ENCODE measurements at regions not wholly inside any gene's neighbourhood (a gene's known extent, or its start where the extent isn't known, plus 50 kb on each side); places are given as distances from the start of the nearest gene placed in this dataset.

DNA sequence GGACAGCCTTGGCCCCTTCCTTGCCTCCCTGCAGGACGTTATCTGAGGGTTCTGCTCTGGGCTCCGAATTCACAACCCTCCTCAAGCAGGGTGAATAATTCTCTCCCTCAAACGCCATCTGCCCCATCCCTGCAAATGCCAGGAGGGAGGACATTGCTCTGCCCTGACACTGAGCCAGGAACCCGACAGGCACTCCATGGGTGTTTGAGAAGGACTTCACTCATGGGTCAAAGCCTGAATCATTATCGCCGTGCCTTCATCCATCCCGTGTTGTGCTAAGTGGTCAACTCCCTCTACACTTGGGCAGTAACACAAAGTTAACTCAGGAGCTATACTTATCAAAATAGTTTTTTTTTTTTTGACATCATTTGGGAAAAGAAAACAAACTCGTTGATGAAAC, 261.8 kb upstream of the IGF1R start:
- no peak for DNase-seq (ENCODE audit: low spot score)

DNA sequence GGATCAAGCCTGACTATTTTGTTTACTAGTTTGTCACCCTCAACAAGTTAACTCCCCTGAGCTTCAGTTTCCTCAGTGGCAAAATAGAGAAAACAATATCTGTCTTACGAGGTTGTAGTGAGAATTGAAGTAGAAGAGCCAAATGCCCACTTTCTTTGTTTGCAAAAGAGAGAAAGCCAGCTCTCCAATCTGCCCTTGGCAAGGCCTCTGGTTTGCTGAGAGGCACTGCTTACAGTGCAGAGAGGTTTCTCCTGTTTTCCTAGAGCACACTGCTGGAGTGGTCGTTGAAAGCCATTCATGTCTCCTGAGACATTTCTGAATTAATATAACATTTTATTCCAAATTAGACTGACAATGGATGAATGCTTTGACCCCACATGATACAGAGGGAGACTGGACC, 260.5 kb upstream of the IGF1R start:
- DNase-seq (ENCODE audit: low spot score) = no peak

DNA sequence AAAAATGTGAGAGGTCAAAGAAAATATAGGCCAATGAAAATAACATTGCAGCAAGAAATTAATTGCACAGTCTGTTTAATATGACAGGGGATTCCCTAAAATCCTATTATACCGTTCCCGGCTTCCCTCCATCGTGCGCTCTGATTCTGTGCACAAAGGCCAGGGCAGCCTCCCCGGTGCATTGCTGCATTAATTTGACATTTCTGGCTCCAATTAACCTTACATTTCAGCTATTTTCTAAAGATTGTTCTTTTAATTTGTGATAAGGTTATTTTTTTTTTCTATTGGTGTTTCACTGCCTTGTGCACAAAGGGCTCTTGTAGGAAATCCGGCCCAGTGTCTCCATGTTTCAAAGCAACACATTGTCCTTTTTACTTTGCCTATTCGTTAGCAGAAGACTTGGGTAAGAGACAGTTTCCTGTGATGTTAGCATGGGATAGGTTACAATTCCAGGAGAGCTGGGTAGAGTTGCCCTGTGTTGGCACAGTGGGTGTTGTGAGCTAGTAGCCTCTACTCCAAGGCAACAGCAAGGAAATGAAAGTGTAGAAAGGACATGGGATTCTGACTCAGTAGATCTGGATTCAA, 257.3 kb upstream of the IGF1R start:
- DNase-seq (ENCODE audit: low spot score) = no peak

DNA sequence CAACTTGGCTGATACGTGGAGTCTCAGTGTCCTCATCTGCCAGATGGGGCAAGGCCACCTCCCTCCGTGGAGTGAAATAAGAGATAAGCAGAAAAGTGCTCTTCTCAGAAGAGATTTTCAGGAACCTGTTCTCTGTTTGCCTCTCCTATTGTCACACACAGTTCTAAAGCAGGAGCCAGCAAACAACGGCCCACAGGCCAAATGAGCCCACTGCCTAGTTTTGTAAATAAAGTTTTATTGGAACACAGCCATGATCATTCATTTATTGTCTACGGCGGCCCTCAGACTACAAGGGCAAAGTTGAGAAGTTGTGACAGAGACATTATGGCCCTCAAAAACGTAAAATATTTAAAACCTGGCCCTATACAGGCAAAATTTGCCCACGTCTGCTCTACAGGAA, 256.8 kb upstream of the IGF1R start:
- DNase-seq (ENCODE audit: low spot score) = no peak

DNA sequence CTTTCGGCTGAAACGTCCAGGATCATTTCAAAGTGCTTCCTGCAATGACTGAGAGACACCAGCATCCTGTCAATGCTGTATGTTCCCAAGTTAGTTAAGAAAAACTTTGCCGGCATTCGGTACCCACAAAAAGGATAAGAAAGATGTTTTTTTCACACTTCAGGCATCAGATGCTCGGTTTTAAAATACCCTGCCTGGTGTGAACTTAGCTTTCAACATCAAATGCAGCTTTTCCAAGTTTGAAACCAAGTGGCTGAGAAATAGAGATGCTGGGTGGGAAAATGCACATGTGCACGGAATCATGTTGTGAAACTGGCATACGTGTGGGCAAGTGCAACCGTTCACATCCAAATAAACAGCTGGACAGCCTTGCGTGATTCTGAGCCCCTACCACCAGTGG, 254.9 kb upstream of the IGF1R start:
- DNase-seq (ENCODE audit: low spot score) = no peak

DNA sequence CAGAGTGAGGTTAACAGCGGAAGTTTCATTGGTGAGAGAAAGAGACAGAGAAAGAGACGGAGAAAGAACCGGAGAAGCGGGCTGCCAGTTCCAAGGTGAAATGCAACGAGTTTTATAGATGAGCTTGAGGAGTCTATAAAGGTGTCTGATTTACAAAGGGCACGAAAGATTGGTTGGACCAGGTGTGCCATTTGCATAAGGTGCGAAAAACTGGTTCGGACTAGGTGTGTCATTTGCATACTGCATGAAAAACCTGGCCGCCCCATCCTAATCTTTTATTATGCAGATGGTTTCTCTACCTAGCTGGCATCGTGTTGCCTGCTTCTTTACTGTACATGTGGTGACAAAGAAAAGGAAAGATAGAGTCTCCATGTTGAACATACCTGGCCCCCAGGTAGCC, 253.8 kb upstream of the IGF1R start:
- DNase-seq (ENCODE audit: low spot score) = no peak

DNA sequence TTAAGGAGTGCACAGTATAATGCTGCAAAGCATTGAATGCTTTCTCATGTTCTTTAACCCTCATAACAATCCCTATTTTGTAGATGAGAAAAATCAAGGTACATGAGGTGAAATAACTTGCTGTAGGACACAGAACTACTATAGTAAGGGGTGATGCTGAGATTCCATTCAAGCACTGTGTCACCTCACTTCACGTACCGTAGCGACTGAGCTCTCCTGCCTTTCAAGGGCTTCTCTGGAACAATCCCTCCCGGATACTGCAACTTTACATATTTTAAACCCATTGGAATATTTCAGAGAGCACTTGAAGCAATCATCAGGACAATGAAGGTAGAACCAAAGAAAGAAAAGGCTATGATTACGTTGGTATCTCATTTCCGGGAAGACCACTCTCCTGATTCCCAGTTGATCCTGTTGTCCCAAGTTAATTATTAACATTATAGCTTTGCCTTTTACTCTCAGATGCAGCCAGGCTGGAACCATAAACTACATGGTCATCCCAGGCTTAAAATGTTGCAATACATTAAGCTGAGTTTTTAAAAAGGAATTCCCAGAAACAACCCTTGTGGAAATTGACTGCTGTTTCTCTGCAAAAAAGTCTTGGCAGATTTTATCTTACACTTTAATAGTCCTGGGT, 252.2 kb upstream of the IGF1R start:
- no peak for DNase-seq (ENCODE audit: low spot score)

DNA sequence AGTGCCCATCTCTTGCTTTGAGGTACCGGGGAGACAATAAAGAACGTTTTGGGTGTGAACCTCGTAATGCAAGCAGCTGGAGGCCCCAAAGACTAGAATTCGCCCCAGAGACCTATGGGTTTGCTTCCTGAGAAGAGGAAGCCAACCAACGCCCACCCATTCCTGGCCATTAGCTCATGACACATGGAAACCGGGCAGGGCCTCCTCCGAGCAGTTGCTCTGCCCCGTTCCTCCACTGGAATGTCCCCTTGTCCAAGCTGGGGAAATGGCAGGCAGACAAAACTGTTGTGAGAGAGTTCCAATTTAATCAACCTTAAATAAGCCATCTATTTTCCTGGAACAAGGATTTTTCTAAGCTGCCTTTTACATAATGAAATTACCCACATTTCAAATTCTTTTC, 250.9 kb upstream of the IGF1R start:
- no peak for DNase-seq (ENCODE audit: low spot score)

DNA sequence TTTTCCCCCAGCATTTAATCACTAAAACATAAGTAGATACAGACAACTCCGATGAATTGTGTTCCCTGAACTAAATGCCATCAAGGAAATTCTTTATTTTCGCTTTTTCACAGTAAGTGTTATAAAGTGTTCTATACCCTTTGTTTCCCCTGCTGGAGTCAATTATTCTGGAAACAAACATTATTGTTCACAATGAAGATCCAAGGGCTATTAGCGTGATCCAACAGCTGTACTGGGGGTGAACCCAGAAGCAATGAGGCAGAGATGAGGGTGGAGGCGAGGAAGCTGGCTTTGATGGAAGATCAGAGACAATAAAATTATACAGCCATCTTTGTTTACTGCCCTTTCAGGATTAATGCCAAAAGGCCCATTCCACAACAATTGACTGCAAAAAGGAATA, 250.3 kb upstream of the IGF1R start:
- no peak for DNase-seq (ENCODE audit: low spot score)

DNA sequence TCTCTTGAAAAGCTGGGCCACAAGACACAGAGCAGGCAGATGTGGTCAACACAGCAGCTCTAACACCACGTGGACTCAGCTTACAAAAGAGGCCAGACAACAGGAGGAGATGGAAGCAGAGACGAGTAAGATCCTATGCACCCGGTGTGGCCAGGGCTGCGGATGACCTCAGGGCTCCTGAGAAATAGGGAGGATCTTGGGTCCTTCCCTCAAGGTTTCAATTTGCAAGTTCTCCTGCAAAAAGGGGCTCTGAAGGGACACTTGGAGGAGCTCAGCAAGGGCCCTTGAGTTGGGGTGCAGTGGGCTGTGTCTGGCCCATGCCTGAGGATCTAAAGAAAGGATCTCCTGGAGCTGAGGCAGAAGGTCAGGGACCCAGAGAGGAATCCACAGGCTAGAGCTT, 249.5 kb upstream of the IGF1R start:
- no peak for DNase-seq (ENCODE audit: low spot score)

DNA sequence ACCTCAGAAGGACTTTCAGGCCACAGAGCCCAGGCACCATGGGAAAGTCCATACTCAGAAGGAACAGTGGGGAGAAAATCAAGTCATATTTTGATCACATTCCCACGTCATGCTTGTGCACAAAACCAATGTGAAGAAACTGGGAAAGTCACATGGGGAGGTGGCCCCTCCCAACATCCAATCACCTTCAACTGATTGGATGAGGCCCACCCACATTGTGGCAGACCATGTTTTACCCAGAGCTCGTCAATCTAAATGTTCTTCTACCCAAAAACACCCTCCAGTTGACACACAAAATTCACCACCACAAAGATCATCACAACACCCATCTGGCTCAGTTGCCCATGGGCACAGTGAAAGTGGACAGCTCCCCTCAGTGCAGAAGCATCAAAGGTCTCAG, 248.2 kb upstream of the IGF1R start:
- DNase-seq (ENCODE audit: low spot score) = no peak

DNA sequence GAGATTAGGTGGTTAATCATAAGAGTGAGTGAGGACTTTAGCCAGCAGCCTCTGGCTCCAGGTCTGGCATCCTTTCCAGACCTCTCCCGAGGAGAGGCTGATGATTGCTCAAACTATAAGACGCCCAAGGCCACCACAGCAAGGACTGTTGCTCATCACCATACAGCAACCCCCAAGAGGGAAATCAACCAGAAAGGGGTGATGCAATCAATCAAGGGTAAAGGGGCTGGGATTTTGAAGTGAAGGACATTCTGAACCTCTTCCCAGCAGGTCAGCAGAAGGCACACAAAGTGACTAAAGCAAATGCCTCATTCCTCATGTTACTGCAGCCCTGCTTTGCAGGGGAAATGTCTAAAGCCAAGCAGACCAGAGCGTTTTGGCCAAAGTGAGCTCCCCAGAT, 247.3 kb upstream of the IGF1R start:
- DNase-seq (ENCODE audit: low spot score) = no peak

DNA sequence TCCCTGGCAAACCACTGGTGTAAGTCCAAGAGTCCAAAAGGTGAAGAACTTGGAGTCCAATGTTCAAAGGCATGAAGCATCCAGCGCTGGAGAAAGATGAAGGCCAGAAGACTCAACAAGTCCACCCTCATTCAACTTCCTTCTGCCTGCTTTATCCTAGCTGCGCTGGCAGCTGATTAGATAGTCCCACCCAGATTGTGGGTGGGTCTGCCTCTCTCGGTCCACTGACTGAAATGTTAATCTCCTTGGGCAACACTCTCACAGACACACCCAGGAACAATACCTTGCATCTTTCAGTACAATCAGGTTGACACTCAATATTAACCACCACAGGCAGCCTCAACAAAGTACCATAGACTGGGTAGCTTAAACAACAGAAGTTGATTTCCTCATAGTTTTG, 245.9 kb upstream of the IGF1R start:
- DNase-seq (ENCODE audit: low spot score) = no peak

DNA sequence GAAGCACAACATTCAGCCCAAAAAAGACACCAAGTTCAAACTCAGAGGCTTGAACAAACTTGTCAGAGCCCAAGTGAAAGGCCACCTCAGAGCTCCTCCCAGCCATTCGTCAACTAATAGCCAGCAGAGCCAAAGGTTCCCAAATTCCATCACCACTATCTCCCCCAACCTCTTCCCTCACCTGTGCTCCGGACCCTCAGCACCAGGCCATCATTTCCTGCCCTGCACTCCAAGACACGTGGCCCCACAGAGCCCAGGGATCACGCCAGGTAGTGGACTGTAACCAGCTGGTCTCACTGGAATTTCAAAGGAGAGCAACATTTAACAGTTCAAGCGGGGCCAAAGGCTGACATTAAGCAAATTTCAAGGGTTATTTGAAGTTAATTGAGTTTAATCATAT, 245.2 kb upstream of the IGF1R start:
- DNase-seq (ENCODE audit: low spot score) = no peak

DNA sequence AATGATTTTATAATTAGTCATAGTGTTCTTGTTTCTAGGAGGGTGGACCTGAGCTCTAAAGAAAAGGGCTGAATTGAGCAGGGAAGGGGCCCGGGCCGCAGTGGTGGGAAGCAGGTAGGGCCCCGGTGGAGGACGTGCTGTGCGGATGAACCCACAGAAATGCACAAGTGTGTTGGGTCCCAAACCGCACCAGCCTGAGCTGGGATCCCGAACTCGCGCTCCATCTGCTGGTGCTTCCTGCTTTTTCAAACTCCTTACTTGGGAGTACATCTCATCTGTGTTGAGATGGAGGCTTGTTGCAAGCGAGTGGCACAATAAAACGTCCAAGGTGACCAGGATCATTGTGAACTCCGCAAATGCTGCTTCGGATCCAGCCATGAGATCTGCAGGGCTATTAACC, 244.8 kb upstream of the IGF1R start:
- DNase-seq (ENCODE audit: low spot score) = no peak

DNA sequence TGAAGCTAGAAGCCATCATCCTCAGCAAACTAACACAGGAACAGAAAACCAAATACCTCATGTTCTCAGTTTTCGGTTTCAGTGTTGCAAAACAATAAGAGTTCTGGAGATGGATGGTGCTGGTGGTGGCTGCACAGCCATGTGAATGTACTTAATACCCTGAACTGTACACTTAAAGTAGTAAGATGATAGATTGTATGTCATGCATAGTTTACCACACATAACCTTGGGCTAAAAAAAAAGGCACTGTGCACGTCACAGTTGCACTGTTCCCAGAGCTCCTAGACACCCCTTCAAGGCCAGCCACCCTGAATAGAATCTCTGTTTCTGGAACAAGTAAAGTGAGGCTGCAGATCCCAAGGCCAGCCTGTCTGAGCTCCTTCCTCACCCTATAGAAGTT, 243.3 kb upstream of the IGF1R start:
- DNase-seq (ENCODE audit: low spot score) = no peak

DNA sequence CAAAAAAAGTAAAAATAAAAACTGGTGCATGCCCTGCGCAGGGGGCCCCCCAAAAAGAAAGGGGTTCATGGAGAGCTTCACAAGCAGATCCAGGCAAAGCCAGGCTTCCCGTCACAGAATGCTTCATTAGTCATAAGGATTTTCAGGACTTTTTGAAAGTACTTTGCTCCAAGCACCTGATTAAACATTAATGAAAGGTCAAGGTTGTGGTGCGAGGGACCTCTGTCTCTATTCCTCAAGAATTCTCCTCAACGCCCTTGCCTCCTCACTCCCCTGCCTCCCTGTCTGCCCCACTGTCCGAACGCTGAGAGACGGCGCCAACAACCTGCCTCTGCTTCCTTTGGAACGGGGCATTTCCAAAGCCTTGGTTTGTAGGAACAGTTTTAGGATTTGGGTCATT, 240.1 kb upstream of the IGF1R start:
- DNase-seq (ENCODE audit: low spot score) = no peak

DNA sequence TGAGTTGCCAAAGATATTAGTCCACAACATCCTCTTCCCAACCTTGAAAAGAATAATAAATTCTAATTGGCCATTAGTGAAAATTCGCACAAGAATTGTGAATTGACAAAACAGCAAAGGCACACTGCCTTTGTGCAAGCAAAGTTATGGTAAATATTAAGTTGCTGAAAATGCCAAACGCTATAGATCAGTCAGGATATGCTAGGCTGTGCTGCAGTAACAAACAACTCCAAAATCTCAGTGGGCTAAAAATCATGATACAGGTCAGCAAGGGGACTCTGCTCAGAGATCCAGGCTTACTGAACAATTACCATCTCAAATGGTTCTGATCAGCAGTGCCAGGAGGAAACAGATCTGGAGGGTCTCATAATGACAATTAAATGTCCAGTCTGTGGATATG, 238.0 kb upstream of the IGF1R start:
- no peak for DNase-seq (ENCODE audit: low spot score)

DNA sequence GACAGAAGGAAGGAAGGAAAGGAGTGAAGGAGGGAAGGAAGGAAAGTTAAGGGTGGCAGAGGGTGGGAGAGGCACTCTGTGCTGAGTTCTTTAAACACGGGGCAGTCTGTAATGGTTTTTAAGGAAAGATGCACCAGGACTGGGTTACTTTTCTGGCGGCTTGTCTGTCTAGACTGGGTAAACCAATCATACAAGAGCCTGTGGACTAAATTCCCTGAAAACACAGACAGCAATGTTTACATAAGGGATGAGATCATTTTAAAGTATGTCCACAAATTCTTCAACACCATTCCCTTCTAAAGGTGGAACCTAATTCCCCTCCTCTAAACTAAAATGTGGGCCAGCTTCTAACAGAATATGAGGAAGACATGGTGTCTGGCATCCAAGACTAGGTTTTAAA, 235.5 kb upstream of the IGF1R start:
- no peak for DNase-seq (ENCODE audit: low spot score)

DNA sequence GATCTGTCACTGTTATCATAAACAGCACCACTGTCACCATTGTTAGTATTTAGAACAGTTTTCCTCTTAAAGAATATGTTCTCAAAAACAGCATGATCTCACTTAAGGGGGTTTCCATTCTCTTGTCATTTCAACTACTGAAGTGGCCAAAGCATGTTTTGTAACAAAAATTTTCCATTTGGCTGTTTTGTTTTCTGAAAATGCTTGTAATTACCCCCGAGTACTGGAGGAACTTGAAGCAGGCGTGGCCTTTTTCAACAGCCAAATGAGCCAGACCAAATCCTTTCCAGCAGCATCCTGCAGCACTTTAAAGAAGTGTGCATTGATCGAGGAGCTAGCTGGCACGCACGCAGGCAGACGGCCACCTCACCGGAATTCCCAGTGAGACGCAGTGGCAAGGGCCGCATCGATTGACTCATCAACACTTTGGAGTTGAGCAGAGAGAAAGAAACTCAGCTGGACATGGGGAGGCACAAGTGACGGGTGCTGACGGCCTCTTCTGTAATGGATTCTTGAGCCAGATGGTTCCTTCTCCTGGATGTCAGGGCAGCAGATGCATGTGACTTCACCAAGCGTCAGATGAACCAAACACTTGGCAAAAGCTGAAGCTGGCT, 234.3 kb upstream of the IGF1R start:
- no peak for DNase-seq (ENCODE audit: low spot score)

DNA sequence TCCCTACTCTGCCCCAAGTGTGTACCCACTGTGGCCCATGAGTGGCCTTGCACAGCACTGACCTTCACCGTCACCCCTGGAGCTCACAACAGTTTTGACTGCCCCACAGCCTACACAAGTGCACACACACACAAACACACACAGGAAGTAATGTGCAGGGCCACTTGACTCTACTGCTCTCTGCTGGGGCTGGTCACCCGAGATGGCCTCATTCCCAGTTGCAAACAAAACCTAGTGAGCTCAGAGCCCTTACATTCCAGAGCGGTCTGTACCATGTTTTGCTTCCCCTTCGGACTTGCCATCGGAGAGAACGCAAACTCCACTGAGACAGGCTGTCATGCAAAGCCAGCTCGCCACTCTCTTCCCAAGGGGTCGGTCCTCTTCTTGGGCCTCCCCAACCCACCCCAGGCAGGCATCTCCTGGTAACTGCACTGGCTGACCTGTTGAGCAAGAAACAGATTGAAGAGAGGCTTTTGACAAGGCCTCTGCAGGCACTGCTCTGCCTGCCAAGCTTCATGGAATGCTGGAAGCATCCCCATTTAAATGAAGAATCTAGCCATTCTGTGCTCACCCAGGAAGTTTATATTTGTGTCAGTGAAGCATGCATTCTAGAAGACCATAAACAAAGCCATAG, 232.0 kb upstream of the IGF1R start:
- no peak for DNase-seq (ENCODE audit: low spot score)

DNA sequence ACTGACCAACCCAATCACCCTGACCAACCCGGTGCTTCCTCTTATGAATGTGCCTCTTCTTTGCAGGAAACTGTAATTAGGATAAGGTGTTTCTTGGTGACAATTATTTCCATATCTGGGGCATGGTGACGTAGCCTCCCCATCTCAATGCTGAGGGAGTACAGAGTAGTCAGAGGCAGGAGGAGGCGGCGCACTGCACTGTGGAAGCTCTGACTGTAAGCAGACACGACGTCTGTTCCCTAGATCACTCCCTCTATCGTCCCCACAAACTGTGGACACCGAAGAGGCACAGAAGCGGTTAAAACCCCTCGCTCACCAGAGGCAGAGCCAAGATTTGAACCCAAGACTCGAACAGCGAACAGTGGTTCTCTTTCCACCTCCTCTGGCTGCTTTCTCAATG, 231.0 kb upstream of the IGF1R start:
- DNase-seq (ENCODE audit: low spot score) = no peak

DNA sequence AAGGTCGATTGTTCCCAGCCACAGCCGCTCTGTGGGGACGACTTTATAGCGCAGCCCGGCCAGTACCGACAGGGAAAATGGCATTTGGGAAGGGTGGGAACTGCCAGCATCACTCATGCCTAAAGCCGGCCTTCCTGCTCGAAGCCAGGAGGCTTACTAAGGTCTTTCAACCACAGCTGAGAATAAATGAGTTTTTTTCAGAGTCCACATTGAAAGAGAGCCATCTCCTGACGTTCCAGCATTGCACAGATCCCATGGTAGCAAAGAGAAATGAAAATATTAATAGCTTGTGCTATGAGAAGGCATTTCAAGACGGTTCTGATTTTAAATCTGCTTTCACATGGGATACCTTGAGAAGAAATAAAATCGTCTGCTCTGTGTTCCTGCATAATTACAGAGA, 230.2 kb upstream of the IGF1R start:
- DNase-seq (ENCODE audit: low spot score) = no peak
